CD4-positive, alpha-beta T cell (primary cell): ENCODE measurements at regions not wholly inside any gene's neighbourhood (a gene's known extent, or its start where the extent isn't known, plus 50 kb on each side); places are given as distances from the start of the nearest gene placed in this dataset.

Source experiments
- ATAC-seq: fragments of 200-7000 bp; cut with Tn5 transposase; one replicate; pipeline ENCODE4 v1.10.0; 2022; ENCODE audit warnings: mild to moderate bottlenecking; ENCODE audit not compliant: poor library complexity
- CTCF ChIA-PET: fragments of 350-600 bp; sonication (Branson Sonifier 250); formaldehyde crosslinking; loops from one replicate; lab custom pipeline; 2021; ENCODE audit warnings: antibody characterized with exemption, inconsistent platforms; lab: Charles Lee
- POLR2A ChIA-PET: fragments of 350-600 bp; sonication (Branson Sonifier 250); formaldehyde crosslinking; loops from one replicate; lab custom pipeline; 2021; ENCODE audit warnings: antibody characterized with exemption, inconsistent platforms; lab: Charles Lee
- DNase-seq, 14 experiments: peaks; one replicate each; pipeline ENCODE4 v3.0.0-alpha.2; 2013 to 2020; ENCODE audit warnings: mixed read lengths in 2 of 14
- H3K27ac ChIP-seq, 2 donors: one replicate each; pipeline versions ENCODE4 v1.5.1 to v1.7.0; 2013; ENCODE audit warnings: low read length in 2 of 2, low read depth in 1 of 2, mild to moderate bottlenecking in 1 of 2
- H3K27me3 ChIP-seq, 2 experiments: 1 replicate in 1 of 2; 2 replicates in 1 of 2; pipeline versions ENCODE4 v1.6.1 to v1.7.0; 2013; ENCODE audit warnings: low read length in 2 of 2, control low read depth in 1 of 2, mild to moderate bottlenecking in 1 of 2, moderate library complexity in 1 of 2; ENCODE audit not compliant: insufficient read depth in 2 of 2, control insufficient read depth in 1 of 2
- H3K36me3 ChIP-seq: one replicate; pipeline ENCODE4 v1.6.1; 2013; ENCODE audit warnings: low read length, control low read depth; ENCODE audit not compliant: insufficient read depth
- H3K4me1 ChIP-seq: one replicate; pipeline ENCODE4 v1.6.1; 2013; ENCODE audit warnings: low read length, control low read depth; ENCODE audit not compliant: insufficient read depth
- H3K4me3 ChIP-seq: one replicate; pipeline ENCODE4 v1.5.1; 2013; ENCODE audit warnings: mild to moderate bottlenecking, low read length, moderate library complexity
- H3K9me3 ChIP-seq, 2 experiments: 1 replicate in 1 of 2; 2 replicates in 1 of 2; pipeline versions ENCODE4 v1.6.1 to v1.7.0; 2013; ENCODE audit warnings: low read length in 2 of 2, mild to moderate bottlenecking in 2 of 2, control low read depth in 1 of 2, moderate library complexity in 1 of 2; ENCODE audit not compliant: control insufficient read depth in 1 of 2, insufficient read depth in 1 of 2
- H3K27ac Mint-ChIP-seq: one replicate; pipeline ENCODE4 v1.8.0; 2020; ENCODE audit warnings: mixed read lengths
- H3K27me3 Mint-ChIP-seq: one replicate; pipeline ENCODE4 v1.8.0; 2021; ENCODE audit warnings: mixed read lengths
- H3K36me3 Mint-ChIP-seq: one replicate; pipeline ENCODE4 v1.8.0; 2021; ENCODE audit warnings: low read depth, mixed read lengths
- H3K4me1 Mint-ChIP-seq: one replicate; pipeline ENCODE4 v1.8.0; 2021; ENCODE audit warnings: low read depth, mixed read lengths
- H3K4me3 Mint-ChIP-seq: one replicate; pipeline ENCODE4 v1.8.0; 2020; ENCODE audit warnings: mild to moderate bottlenecking, mixed read lengths
- H3K9me3 Mint-ChIP-seq: one replicate; pipeline ENCODE4 v1.8.0; 2020; ENCODE audit warnings: mixed read lengths
- CTCF ChIP-seq: fragments of 200-600 bp; IDR thresholded peaks from one replicate; pipeline ENCODE4 v1.8.0; 2022; ENCODE audit warnings: antibody characterized with exemption, mild to moderate bottlenecking
- intact Hi-C, 2 experiments: fragments of 100-400 bp; cut with DNase I in 1 of 2; cut with micrococcal nuclease in 1 of 2; formaldehyde crosslinking; loops; one replicate each; pipeline versions ENCODE4 v1.15.1 to v1.9.0; 2023 to 2025; cut with DNase I, micrococcal nuclease

- ChIA-PET CTCF (no interaction called here), POLR2A (no interaction called here)
- Mint-ChIP-seq H3K9me3 (no peaks in the 10 kb centered on the region), H3K4me1 (no peaks in the 10 kb centered on the region), H3K27me3 (peaks cover 13% of the 10 kb centered on the region), H3K36me3 (no peaks in the 10 kb centered on the region), H3K27ac (no peak overlapping the region), H3K4me3 (no peak overlapping the region)
- H3K27ac ChIP-seq = no peak overlapping the region
- H3K36me3 ChIP-seq = no peaks in the 10 kb centered on the region
- intact Hi-C loops = no loop called here
- H3K4me3 ChIP-seq = no peak overlapping the region
- no peak for TF ChIP-seq CTCF
- H3K4me1 ChIP-seq = no peaks in the 10 kb centered on the region
- no peak for DNase-seq
- no peak for ATAC-seq
- no peaks in the 10 kb centered on the region for H3K27me3 ChIP-seq
- H3K9me3 ChIP-seq = no peaks in the 10 kb centered on the region
These were observed 69.0 kb upstream of the NRSN1 start for GRCh38 chr6:24057030-24057429.

GRCh38 chr6:24060982-24061754 is 64.8 kb upstream of the NRSN1 start:
- Histone ChIP-seq H3K4me1 (no peaks in the 10 kb centered on the region), H3K4me3 (no peak overlapping the region), H3K9me3 (no peaks in the 10 kb centered on the region), H3K27me3 (no peaks in the 10 kb centered on the region), H3K36me3 (no peaks in the 10 kb centered on the region), H3K27ac (no peak overlapping the region)
- Mint-ChIP-seq H3K27me3 (peaks cover 15% of the 10 kb centered on the region), H3K36me3 (no peaks in the 10 kb centered on the region), H3K9me3 (peaks cover 3% of the 10 kb centered on the region), H3K27ac (no peak overlapping the region), H3K4me1 (no peaks in the 10 kb centered on the region), H3K4me3 (no peak overlapping the region)
- ATAC-seq (no peak), DNase-seq (no peak)
- POLR2A ChIA-PET = no interaction called here
- intact Hi-C loops = no loop called here
- no peak for TF ChIP-seq CTCF
- CTCF ChIA-PET = interaction anchor here (0.5 kb wide), 1 partner anchor 73 kb away, joined by 3 read pairs; no protein-coding TSS in a partner anchor

- no peaks in the 10 kb centered on the region for H3K4me1 ChIP-seq
- no peaks in the 10 kb centered on the region for H3K27me3 ChIP-seq
- Mint-ChIP-seq H3K9me3 (peaks cover 3% of the 10 kb centered on the region), H3K27me3 (peaks cover 10% of the 10 kb centered on the region), H3K27ac (no peak overlapping the region), H3K36me3 (no peaks in the 10 kb centered on the region), H3K4me3 (no peak overlapping the region), H3K4me1 (no peaks in the 10 kb centered on the region)
- H3K9me3 ChIP-seq = no peaks in the 10 kb centered on the region
- no peak overlapping the region for H3K4me3 ChIP-seq
- H3K36me3 ChIP-seq = no peaks in the 10 kb centered on the region
- CTCF ChIA-PET = no interaction called here
- TF ChIP-seq CTCF = no peak
- ATAC-seq (no peak), DNase-seq (no peak)
- POLR2A ChIA-PET = no interaction called here
- H3K27ac ChIP-seq = no peak overlapping the region
- intact Hi-C loops = no loop called here
These were observed 61.9 kb upstream of the NRSN1 start for GRCh38 chr6:24064106-24064505.
